ENCODE measurements at regions not wholly inside any gene's neighbourhood (a gene's known extent, or its start where the extent isn't known, plus 50 kb on each side); places are given as distances from the start of the nearest gene placed in this dataset.

- no peak for DNase-seq
- Histone ChIP-seq H3K36me3 (no peaks in the 10 kb centered on the region), H3K27me3 (no peaks in the 10 kb centered on the region), H3K9me3 (no peaks in the 10 kb centered on the region), H3K4me1 (peaks cover 0 to 10% (median 2%) of the 10 kb centered on the region in 4 donors), H3K4me3 (no peak overlapping the region), H3K27ac (no peak overlapping the region)
- no peak for TF ChIP-seq POLR2A (IDR thresholded peaks at IDR 0.05)
- no peak for TF ChIP-seq CTCF (IDR thresholded peaks at IDR 0.05)
Observed at GRCh38 chr9:110099236-110100095, 108.5 kb downstream of the C9orf152 start.

- Histone ChIP-seq H3K4me3 (no peak overlapping the region), H3K9me3 (no peaks in the 10 kb centered on the region), H3K27ac (peak overlapping the region in 2 of 4 donors; percentile 4 to 52), H3K27me3 (no peaks in the 10 kb centered on the region), H3K4me1 (peaks cover 0 to 5% (median 0%) of the 10 kb centered on the region in 4 donors), H3K36me3 (no peaks in the 10 kb centered on the region)
- no peak for TF ChIP-seq POLR2A (IDR thresholded peaks at IDR 0.05)
- no peak for TF ChIP-seq CTCF (IDR thresholded peaks at IDR 0.05)
- no peak for DNase-seq
Observed at GRCh38 chr9:110101531-110102161, 106.3 kb downstream of the C9orf152 start.

- TF ChIP-seq POLR2A (IDR thresholded peaks at IDR 0.05): no peak
- TF ChIP-seq CTCF (IDR thresholded peaks at IDR 0.05): no peak
- H3K36me3 ChIP-seq: no peaks in the 10 kb centered on the region
- no peak for DNase-seq
- H3K4me1 ChIP-seq: peaks cover 0 to 5% (median 0%) of the 10 kb centered on the region in 4 donors
- H3K27me3 ChIP-seq: no peaks in the 10 kb centered on the region
- H3K27ac ChIP-seq: peak overlapping the region in 1 of 4 donors; percentile 17
- no peak overlapping the region for H3K4me3 ChIP-seq
- H3K9me3 ChIP-seq: no peaks in the 10 kb centered on the region
Observed at GRCh38 chr9:110103257-110103656, 104.7 kb downstream of the C9orf152 start.

- no peaks in the 10 kb centered on the region for H3K27me3 ChIP-seq
- H3K4me1 ChIP-seq: peaks cover 0 to 5% (median 0%) of the 10 kb centered on the region in 4 donors
- DNase-seq: no peak
- no peak overlapping the region for H3K4me3 ChIP-seq
- peak overlapping the region in 2 of 4 donors; percentile 19 to 42 for H3K27ac ChIP-seq
- no peaks in the 10 kb centered on the region for H3K36me3 ChIP-seq
- TF ChIP-seq CTCF (IDR thresholded peaks at IDR 0.05) (no peak), POLR2A (IDR thresholded peaks at IDR 0.05) (no peak)
- no peaks in the 10 kb centered on the region for H3K9me3 ChIP-seq
Observed at GRCh38 chr9:110104261-110104809, 103.6 kb downstream of the C9orf152 start.

- H3K27ac ChIP-seq: peak overlapping the region in 1 of 4 donors; percentile 42
- H3K27me3 ChIP-seq: no peaks in the 10 kb centered on the region
- TF ChIP-seq POLR2A (IDR thresholded peaks at IDR 0.05): no peak
- no peak for TF ChIP-seq CTCF (IDR thresholded peaks at IDR 0.05)
- no peaks in the 10 kb centered on the region for H3K9me3 ChIP-seq
- peaks cover 0 to 5% (median 0%) of the 10 kb centered on the region in 4 donors for H3K4me1 ChIP-seq
- no peaks in the 10 kb centered on the region for H3K36me3 ChIP-seq
- no peak for DNase-seq
- H3K4me3 ChIP-seq: no peak overlapping the region
Observed at GRCh38 chr9:110105107-110105506, 102.9 kb downstream of the C9orf152 start.
